NCI-H1417 (cell line): ENCODE measurements at regions not wholly inside any gene's neighbourhood (a gene's known extent, or its start where the extent isn't known, plus 50 kb on each side); places are given as distances from the start of the nearest gene placed in this dataset.

Experiments
- DNase-seq, 3 experiments: peaks; one replicate each; lab custom pipeline; 2025; lab: John Stamatoyannopoulos, UW

GRCh38 chr16:82567175-82567574 is 59.6 kb upstream of the CDH13 start:
- no peak for DNase-seq

GRCh38 chr16:82563401-82563800 is 63.4 kb upstream of the CDH13 start:
- DNase-seq, result no peak

- DNase-seq, result no peak
Observed at GRCh38 chr16:82562183-82562683, 64.5 kb upstream of the CDH13 start.

- DNase-seq, result no peak
Observed at GRCh38 chr16:82560805-82561325, 65.9 kb upstream of the CDH13 start.

GRCh38 chr16:82544378-82545160 is 82.2 kb upstream of the CDH13 start:
- DNase-seq, result no peak

- DNase-seq, result no peak
Observed at GRCh38 chr16:82542714-82543113, 84.1 kb upstream of the CDH13 start.

GRCh38 chr16:82541103-82541502 is 85.7 kb upstream of the CDH13 start:
- DNase-seq, result no peak

GRCh38 chr16:82535764-82536163 is 91.0 kb upstream of the CDH13 start:
- no peak for DNase-seq

- DNase-seq, result no peak
Observed at GRCh38 chr16:82535262-82535661, 91.5 kb upstream of the CDH13 start.

- no peak for DNase-seq
Observed at GRCh38 chr16:82533189-82533588, 93.6 kb upstream of the CDH13 start.

- no peak for DNase-seq
Observed at GRCh38 chr16:82530883-82531282, 95.9 kb upstream of the CDH13 start.

GRCh38 chr16:82527101-82527500 is 99.7 kb upstream of the CDH13 start:
- no peak for DNase-seq

GRCh38 chr16:82524976-82525375 is 101.8 kb upstream of the CDH13 start:
- DNase-seq, result peak in 1 of 3 experiments; percentile 9

GRCh38 chr16:82523815-82524214 is 103.0 kb upstream of the CDH13 start:
- DNase-seq, result no peak

- DNase-seq, result no peak
Observed at GRCh38 chr16:82522026-82522425, 104.7 kb upstream of the CDH13 start.

GRCh38 chr16:82518811-82519210 is 108.0 kb upstream of the CDH13 start:
- peak in 1 of 3 experiments; percentile 1 for DNase-seq

GRCh38 chr16:82514262-82514661 is 112.5 kb upstream of the CDH13 start:
- no peak for DNase-seq

GRCh38 chr16:82510789-82511305 is 115.9 kb upstream of the CDH13 start:
- no peak for DNase-seq

GRCh38 chr16:82509691-82510430 is 116.9 kb upstream of the CDH13 start:
- no peak for DNase-seq

- DNase-seq, result peak in 2 of 3 experiments; percentile 18 to 66
Observed at GRCh38 chr16:82506692-82507670, 119.8 kb upstream of the CDH13 start.

- no peak for DNase-seq
Observed at GRCh38 chr16:82504836-82505235, 121.9 kb upstream of the CDH13 start.
